H9 (cell line): ENCODE measurements at regions not wholly inside any gene's neighbourhood (a gene's known extent, or its start where the extent isn't known, plus 50 kb on each side); places are given as distances from the start of the nearest gene placed in this dataset.

ENCODE experiments used
- DNase-seq: peaks from one replicate; pipeline ENCODE4 v3.0.0-alpha.2; 2017
- H2AFZ ChIP-seq: one replicate; pipeline ENCODE4 v1.6.1; 2013; ENCODE audit warnings: mild to moderate bottlenecking, low read length, control low read depth, moderate library complexity
- H2AK5ac ChIP-seq: 2 replicates; pipeline ENCODE4 v1.6.1; 2013; ENCODE audit warnings: low read length, control low read depth, mixed read lengths; ENCODE audit not compliant: insufficient read length
- H2BK120ac ChIP-seq: one replicate; pipeline ENCODE4 v1.6.1; 2013; ENCODE audit warnings: low read depth, mild to moderate bottlenecking, low read length, control low read depth, inconsistent platforms; ENCODE audit not compliant: poor library complexity, severe bottlenecking
- H2BK12ac ChIP-seq: 2 replicates; pipeline ENCODE4 v1.6.1; 2013; ENCODE audit warnings: low read length, control low read depth, mixed read lengths, low read depth; ENCODE audit not compliant: insufficient read length
- H2BK15ac ChIP-seq: 2 replicates; pipeline ENCODE4 v1.6.1; 2013; ENCODE audit warnings: low read depth, low read length, control low read depth
- H2BK20ac ChIP-seq: one replicate; pipeline ENCODE4 v1.6.1; 2013; ENCODE audit warnings: low read depth, mild to moderate bottlenecking, low read length, control low read depth, inconsistent platforms; ENCODE audit not compliant: poor library complexity, severe bottlenecking
- H2BK5ac ChIP-seq: 2 replicates; pipeline ENCODE4 v1.6.1; 2013; ENCODE audit warnings: low read length, control low read depth, mixed read lengths; ENCODE audit not compliant: insufficient read length
- H3K14ac ChIP-seq: 2 replicates; pipeline ENCODE4 v1.6.1; 2013; ENCODE audit warnings: low read length, control low read depth; ENCODE audit not compliant: insufficient read depth
- H3K18ac ChIP-seq: 2 replicates; pipeline ENCODE4 v1.6.1; 2013; ENCODE audit warnings: low read depth, mild to moderate bottlenecking, mixed read lengths, low read length, control low read depth; ENCODE audit not compliant: insufficient read length
- H3K23ac ChIP-seq: 2 replicates; pipeline ENCODE4 v1.6.1; 2013; ENCODE audit warnings: low read length, control low read depth, mixed read lengths, low read depth; ENCODE audit not compliant: insufficient read length
- H3K23me2 ChIP-seq: 2 replicates; pipeline ENCODE4 v1.6.1; 2013; ENCODE audit warnings: low read depth, mild to moderate bottlenecking, mixed read lengths, low read length, control low read depth; ENCODE audit not compliant: insufficient read length, poor library complexity, severe bottlenecking
- H3K27ac ChIP-seq: 2 replicates; pipeline ENCODE4 v1.5.1; 2013; ENCODE audit warnings: low read length, control low read depth, mixed read lengths, low read depth; ENCODE audit not compliant: insufficient read length
- H3K27me3 ChIP-seq: 2 replicates; pipeline ENCODE4 v1.6.1; 2013; ENCODE audit warnings: low read length, control low read depth, inconsistent platforms; ENCODE audit not compliant: insufficient read depth
- H3K4ac ChIP-seq: 2 replicates; pipeline ENCODE4 v1.6.1; 2013; ENCODE audit warnings: low read depth, mild to moderate bottlenecking, control low read depth, inconsistent platforms, low read length, moderate library complexity
- H3K4me1 ChIP-seq: 2 replicates; pipeline ENCODE4 v1.6.1; 2013; ENCODE audit warnings: low read length, control low read depth, inconsistent platforms; ENCODE audit not compliant: insufficient read depth
- H3K4me2 ChIP-seq: 2 replicates; pipeline ENCODE4 v1.6.1; 2013; ENCODE audit warnings: low read length, control low read depth, mixed read lengths; ENCODE audit not compliant: insufficient read length, insufficient read depth
- H3K56ac ChIP-seq: 2 replicates; pipeline ENCODE4 v1.6.1; 2013; ENCODE audit warnings: low read depth, mild to moderate bottlenecking, mixed read lengths, low read length, control low read depth; ENCODE audit not compliant: insufficient read length
- H3K79me1 ChIP-seq: 2 replicates; pipeline ENCODE4 v1.6.1; 2013; ENCODE audit warnings: low read depth, mild to moderate bottlenecking, moderate library complexity, low read length, control low read depth, inconsistent platforms; ENCODE audit not compliant: insufficient read depth, poor library complexity, severe bottlenecking
- H3K79me2 ChIP-seq: 2 replicates; pipeline ENCODE4 v1.6.1; 2013; ENCODE audit warnings: low read length, control low read depth, inconsistent platforms; ENCODE audit not compliant: insufficient read depth
- H3K9ac ChIP-seq: 2 replicates; pipeline ENCODE4 v1.6.1; 2013; ENCODE audit warnings: low read length, control low read depth, mixed read lengths; ENCODE audit not compliant: insufficient read length; ENCODE audit errors: extremely low read depth
- H3K9me3 ChIP-seq: one replicate; pipeline ENCODE4 v1.6.1; 2013; ENCODE audit warnings: low read depth, low read length, inconsistent platforms; ENCODE audit not compliant: control insufficient read depth
- H3T11ph ChIP-seq: one replicate; pipeline ENCODE4 v1.6.1; 2013; ENCODE audit warnings: mild to moderate bottlenecking, low read length, control low read depth, inconsistent platforms
- H4K20me1 ChIP-seq: one replicate; pipeline ENCODE4 v1.6.1; 2013; ENCODE audit not compliant: control insufficient read depth, insufficient read length, insufficient read depth
- H4K5ac ChIP-seq: 2 replicates; pipeline ENCODE4 v1.6.1; 2013; ENCODE audit warnings: low read depth, mild to moderate bottlenecking, mixed read lengths, low read length, control low read depth; ENCODE audit not compliant: insufficient read length
- H4K8ac ChIP-seq: replicated peaks from 2 replicates; pipeline ENCODE4 v1.6.1; 2013; ENCODE audit warnings: low read length, control low read depth, mixed read lengths, low read depth; ENCODE audit not compliant: insufficient read length
- H4K91ac ChIP-seq: 2 replicates; pipeline ENCODE4 v1.6.1; 2013; ENCODE audit warnings: low read depth, mild to moderate bottlenecking, moderate library complexity, mixed read lengths, low read length, control low read depth; ENCODE audit not compliant: insufficient read length
- H3K27ac Mint-ChIP-seq, 3 experiments: 2 replicates in 2 of 3; 3 replicates in 1 of 3; pipeline ENCODE4 v1.8.0; 2020 to 2021; ENCODE audit warnings: mixed read lengths in 3 of 3, mild to moderate bottlenecking in 1 of 3, moderate library complexity in 1 of 3
- H3K27me3 Mint-ChIP-seq: 2 replicates; pipeline ENCODE4 v1.8.0; 2021; ENCODE audit warnings: low read depth, mild to moderate bottlenecking, moderate library complexity, mixed read lengths
- H3K36me3 Mint-ChIP-seq, 3 experiments: 2 replicates in 2 of 3; 3 replicates in 1 of 3; pipeline ENCODE4 v1.8.0; 2020 to 2021; ENCODE audit warnings: low read depth in 3 of 3, mixed read lengths in 3 of 3; ENCODE audit not compliant: insufficient read depth in 1 of 3
- H3K4me1 Mint-ChIP-seq, 2 experiments: 2 replicates each; pipeline ENCODE4 v1.8.0; 2020; ENCODE audit warnings: mixed read lengths in 2 of 2
- H3K4me3 Mint-ChIP-seq, 2 experiments: 2 replicates in 1 of 2; 3 replicates in 1 of 2; pipeline ENCODE4 v1.8.0; 2020 to 2021; ENCODE audit warnings: mild to moderate bottlenecking in 2 of 2, mixed read lengths in 2 of 2, moderate library complexity in 1 of 2
- H3K9me3 Mint-ChIP-seq, 2 experiments: 2 replicates in 1 of 2; 3 replicates in 1 of 2; pipeline ENCODE4 v1.8.0; 2020; ENCODE audit warnings: mild to moderate bottlenecking in 2 of 2, mixed read lengths in 2 of 2, moderate library complexity in 1 of 2
- WGBS: extraction: QIAGEN DNeasy Blood & Tissue Kit; methylation state at CpG from one replicate; pipeline ENCODE4 v1.1.7; 2013; ENCODE audit warnings: missing lambda C conversion rate, low lambda C conversion rate, mixed read lengths; ENCODE audit not compliant: insufficient read length; ENCODE audit errors: extremely low coverage; 5-methylcytosine and 5-hydroxymethylcytosine counted together
- TF ChIP-seq, protein P1 (sequence below): fragments of 200-600 bp; sonication (generic); conservative IDR thresholded peaks from 3 replicates; pipeline ENCODE4 v1.8.0; 2021; ENCODE audit warnings: antibody characterized with exemption, mild to moderate bottlenecking

DNA sequence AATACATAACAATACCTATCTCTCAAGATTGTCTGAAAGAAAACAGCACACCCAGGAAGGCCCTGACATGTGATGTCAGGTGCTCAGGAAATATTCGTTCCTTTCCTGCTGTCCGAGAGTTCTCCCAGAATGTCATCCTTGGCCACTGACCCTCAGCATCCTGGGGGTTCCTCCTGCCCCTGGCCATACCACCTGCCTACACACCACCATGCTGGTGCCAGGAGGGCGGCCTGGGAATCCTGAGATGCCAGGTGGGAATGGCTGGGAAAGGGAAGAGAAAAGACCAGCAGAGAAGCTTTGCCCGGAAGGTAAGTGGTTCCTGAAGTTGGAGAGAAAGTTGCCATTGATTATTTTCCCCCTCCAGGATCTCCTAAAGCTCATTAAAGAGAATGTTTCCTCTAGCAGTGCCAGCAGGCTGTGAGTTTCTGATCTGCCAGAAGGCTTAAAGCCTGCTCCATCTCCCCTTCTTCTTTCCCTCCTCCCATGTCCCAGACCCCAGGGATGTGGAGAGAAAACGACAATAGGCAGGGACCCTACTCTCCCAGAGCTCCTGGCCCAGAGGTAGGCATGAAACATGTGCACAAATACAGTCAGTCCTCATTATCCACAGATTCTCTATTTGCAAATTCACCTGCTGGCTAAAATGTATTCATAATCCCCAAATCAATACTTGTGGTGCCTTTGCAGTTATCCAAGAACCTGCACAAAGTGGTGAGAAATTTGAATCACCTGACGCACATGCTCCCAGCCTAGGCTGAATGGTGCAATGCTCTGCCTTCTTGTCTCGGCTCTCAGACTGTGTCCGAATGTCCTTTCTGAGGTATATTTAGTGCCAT, 147.1 kb upstream of the MYCN start:
- Histone ChIP-seq H3K18ac (no peak overlapping the region), H3K23me2 (no peaks in the 10 kb centered on the region), H3K4me2 (no peak overlapping the region), H4K8ac (no peak overlapping the region), H2BK20ac (no peak overlapping the region), H2AFZ (no peak overlapping the region), H3K14ac (no peak overlapping the region), H2BK15ac (no peak overlapping the region), H2BK12ac (no peak overlapping the region), H2AK5ac (no peak overlapping the region), H3T11ph (no peak overlapping the region), H3K4me1 (no peaks in the 10 kb centered on the region), H2BK5ac (no peak overlapping the region), H3K27me3 (no peaks in the 10 kb centered on the region; the same call in 1 of the 2 replicates), H3K23ac (no peak overlapping the region), H3K79me2 (no peaks in the 10 kb centered on the region), H3K4ac (no peak overlapping the region), H4K20me1 (no peaks in the 10 kb centered on the region), H2BK120ac (no peak overlapping the region), H3K9me3 (no peaks in the 10 kb centered on the region), H3K56ac (no peak overlapping the region), H3K9ac (no peak overlapping the region), H4K91ac (no peak overlapping the region), H4K5ac (no peak overlapping the region), H3K27ac (no peak overlapping the region), H3K79me1 (no peaks in the 10 kb centered on the region)
- Mint-ChIP-seq H3K27me3 (no peaks in the 10 kb centered on the region; the same call in none of the 2 replicates), H3K4me3 (no peak overlapping the region), H3K9me3 (no peaks in the 10 kb centered on the region), H3K36me3 (no peaks in the 10 kb centered on the region), H3K4me1 (peaks cover 7 to 9% of the 10 kb centered on the region in 2 experiments), H3K27ac (no peak overlapping the region)
- TF ChIP-seq, protein P1, sequence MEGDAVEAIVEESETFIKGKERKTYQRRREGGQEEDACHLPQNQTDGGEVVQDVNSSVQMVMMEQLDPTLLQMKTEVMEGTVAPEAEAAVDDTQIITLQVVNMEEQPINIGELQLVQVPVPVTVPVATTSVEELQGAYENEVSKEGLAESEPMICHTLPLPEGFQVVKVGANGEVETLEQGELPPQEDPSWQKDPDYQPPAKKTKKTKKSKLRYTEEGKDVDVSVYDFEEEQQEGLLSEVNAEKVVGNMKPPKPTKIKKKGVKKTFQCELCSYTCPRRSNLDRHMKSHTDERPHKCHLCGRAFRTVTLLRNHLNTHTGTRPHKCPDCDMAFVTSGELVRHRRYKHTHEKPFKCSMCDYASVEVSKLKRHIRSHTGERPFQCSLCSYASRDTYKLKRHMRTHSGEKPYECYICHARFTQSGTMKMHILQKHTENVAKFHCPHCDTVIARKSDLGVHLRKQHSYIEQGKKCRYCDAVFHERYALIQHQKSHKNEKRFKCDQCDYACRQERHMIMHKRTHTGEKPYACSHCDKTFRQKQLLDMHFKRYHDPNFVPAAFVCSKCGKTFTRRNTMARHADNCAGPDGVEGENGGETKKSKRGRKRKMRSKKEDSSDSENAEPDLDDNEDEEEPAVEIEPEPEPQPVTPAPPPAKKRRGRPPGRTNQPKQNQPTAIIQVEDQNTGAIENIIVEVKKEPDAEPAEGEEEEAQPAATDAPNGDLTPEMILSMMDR, result no peak
- DNase-seq, result no peak
- WGBS, result no CpG with 5 or more reads among the region's 8 CpGs
